ENCODE measurements at regions not wholly inside any gene's neighbourhood (a gene's known extent, or its start where the extent isn't known, plus 50 kb on each side); places are given as distances from the start of the nearest gene placed in this dataset.

DNA sequence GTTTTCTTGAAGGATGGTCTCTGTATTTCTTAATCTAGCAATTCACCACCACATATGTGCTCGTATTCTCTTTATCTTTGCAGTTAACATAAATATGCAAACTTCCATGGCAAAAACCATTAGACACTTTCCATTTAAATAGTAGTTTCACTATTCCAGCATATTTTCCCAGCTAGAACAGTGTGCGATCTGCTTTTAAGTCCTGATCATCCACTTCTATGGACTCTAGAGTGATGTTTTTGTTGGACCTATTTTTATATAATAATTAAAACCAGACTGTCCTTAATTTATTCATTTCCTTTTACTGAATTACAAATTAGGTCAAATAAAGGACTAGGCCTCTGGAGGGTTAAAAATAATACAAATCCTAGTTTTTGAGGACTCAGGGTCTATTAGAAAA lies 418.4 kb upstream of the TRIB2 start:
- TF ChIP-seq, protein P1, sequence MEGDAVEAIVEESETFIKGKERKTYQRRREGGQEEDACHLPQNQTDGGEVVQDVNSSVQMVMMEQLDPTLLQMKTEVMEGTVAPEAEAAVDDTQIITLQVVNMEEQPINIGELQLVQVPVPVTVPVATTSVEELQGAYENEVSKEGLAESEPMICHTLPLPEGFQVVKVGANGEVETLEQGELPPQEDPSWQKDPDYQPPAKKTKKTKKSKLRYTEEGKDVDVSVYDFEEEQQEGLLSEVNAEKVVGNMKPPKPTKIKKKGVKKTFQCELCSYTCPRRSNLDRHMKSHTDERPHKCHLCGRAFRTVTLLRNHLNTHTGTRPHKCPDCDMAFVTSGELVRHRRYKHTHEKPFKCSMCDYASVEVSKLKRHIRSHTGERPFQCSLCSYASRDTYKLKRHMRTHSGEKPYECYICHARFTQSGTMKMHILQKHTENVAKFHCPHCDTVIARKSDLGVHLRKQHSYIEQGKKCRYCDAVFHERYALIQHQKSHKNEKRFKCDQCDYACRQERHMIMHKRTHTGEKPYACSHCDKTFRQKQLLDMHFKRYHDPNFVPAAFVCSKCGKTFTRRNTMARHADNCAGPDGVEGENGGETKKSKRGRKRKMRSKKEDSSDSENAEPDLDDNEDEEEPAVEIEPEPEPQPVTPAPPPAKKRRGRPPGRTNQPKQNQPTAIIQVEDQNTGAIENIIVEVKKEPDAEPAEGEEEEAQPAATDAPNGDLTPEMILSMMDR (IDR thresholded peaks at IDR 0.05) = no peak
- TF ChIP-seq POLR2A (IDR thresholded peaks at IDR 0.05) = no peak
